ENCODE measurements at regions not wholly inside any gene's neighbourhood (a gene's known extent, or its start where the extent isn't known, plus 50 kb on each side); places are given as distances from the start of the nearest gene placed in this dataset.

GRCh38 chr7:56578612-56579011 lies 462.4 kb upstream of the NUPR2 start:
- in situ Hi-C loops (cut with MboI; ENCODE audit: low sequenced_read_pairs in 4 of 4) (no loop called here), intact Hi-C loops (cut with DNase I; ENCODE audit: low total_unique reads) (no loop called here)
- Histone ChIP-seq H3K4me3 (no peak overlapping the region), H3K4me1 (no peaks in the 10 kb centered on the region), H3K36me3 (no peaks in the 10 kb centered on the region), H3K9me3 (no peaks in the 10 kb centered on the region), H3K27me3 (no peaks in the 10 kb centered on the region), H3K27ac (no peak overlapping the region)
- no peak for TF ChIP-seq POLR2A (IDR thresholded peaks at IDR 0.05)
- TF ChIP-seq, protein P1, sequence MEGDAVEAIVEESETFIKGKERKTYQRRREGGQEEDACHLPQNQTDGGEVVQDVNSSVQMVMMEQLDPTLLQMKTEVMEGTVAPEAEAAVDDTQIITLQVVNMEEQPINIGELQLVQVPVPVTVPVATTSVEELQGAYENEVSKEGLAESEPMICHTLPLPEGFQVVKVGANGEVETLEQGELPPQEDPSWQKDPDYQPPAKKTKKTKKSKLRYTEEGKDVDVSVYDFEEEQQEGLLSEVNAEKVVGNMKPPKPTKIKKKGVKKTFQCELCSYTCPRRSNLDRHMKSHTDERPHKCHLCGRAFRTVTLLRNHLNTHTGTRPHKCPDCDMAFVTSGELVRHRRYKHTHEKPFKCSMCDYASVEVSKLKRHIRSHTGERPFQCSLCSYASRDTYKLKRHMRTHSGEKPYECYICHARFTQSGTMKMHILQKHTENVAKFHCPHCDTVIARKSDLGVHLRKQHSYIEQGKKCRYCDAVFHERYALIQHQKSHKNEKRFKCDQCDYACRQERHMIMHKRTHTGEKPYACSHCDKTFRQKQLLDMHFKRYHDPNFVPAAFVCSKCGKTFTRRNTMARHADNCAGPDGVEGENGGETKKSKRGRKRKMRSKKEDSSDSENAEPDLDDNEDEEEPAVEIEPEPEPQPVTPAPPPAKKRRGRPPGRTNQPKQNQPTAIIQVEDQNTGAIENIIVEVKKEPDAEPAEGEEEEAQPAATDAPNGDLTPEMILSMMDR (IDR thresholded peaks at IDR 0.05 in 4 of 5, conservative IDR thresholded peaks at IDR 0.05 in 1 of 5), result no peak
- DNase-seq (no peak), ATAC-seq (no peak)

DNA sequence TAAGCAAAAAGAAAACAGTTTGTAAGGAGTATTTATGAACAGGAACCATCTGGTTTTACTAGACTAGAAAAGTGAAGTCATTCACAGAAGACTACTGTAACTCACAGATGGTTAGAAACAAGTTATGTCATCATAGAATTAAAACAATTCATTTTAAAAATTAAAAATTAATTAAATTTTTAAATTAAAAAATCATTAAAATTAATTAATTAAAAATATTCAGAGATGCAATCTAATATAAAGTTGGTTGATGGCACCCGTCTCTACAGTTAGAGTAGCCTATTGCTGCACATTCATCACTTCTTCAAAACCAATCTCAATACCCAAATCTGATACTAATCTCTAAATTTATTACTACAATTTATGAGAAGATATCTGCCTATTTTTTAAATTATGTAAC lies 454.8 kb upstream of the NUPR2 start:
- Histone ChIP-seq H3K4me3 (no peak overlapping the region), H3K27ac (no peak overlapping the region), H3K27me3 (no peaks in the 10 kb centered on the region), H3K36me3 (no peaks in the 10 kb centered on the region), H3K9me3 (peaks cover 0 to 4% (median 0%) of the 10 kb centered on the region in 3 donors), H3K4me1 (no peaks in the 10 kb centered on the region)
- ATAC-seq (no peak), DNase-seq (no peak)
- TF ChIP-seq, protein P1 (IDR thresholded peaks at IDR 0.05 in 4 of 5, conservative IDR thresholded peaks at IDR 0.05 in 1 of 5), result no peak
- TF ChIP-seq POLR2A (IDR thresholded peaks at IDR 0.05), result no peak
- in situ Hi-C loops (cut with MboI; ENCODE audit: low sequenced_read_pairs in 4 of 4) (no loop called here), intact Hi-C loops (cut with DNase I; ENCODE audit: low total_unique reads) (no loop called here)

GRCh38 chr7:56538541-56539429 lies 422.6 kb upstream of the NUPR2 start:
- Histone ChIP-seq H3K27ac (no peak overlapping the region), H3K4me1 (no peaks in the 10 kb centered on the region), H3K9me3 (no peaks in the 10 kb centered on the region), H3K36me3 (no peaks in the 10 kb centered on the region), H3K4me3 (no peak overlapping the region), H3K27me3 (no peaks in the 10 kb centered on the region)
- ATAC-seq, result no peak
- DNase-seq, result no peak
- no peak for TF ChIP-seq POLR2A (IDR thresholded peaks at IDR 0.05)
- TF ChIP-seq, protein P1 (IDR thresholded peaks at IDR 0.05 in 4 of 5, conservative IDR thresholded peaks at IDR 0.05 in 1 of 5), result no peak
- in situ Hi-C loops (cut with MboI; ENCODE audit: low sequenced_read_pairs in 4 of 4) (no loop called here), intact Hi-C loops (cut with DNase I; ENCODE audit: low total_unique reads) (no loop called here)

DNA sequence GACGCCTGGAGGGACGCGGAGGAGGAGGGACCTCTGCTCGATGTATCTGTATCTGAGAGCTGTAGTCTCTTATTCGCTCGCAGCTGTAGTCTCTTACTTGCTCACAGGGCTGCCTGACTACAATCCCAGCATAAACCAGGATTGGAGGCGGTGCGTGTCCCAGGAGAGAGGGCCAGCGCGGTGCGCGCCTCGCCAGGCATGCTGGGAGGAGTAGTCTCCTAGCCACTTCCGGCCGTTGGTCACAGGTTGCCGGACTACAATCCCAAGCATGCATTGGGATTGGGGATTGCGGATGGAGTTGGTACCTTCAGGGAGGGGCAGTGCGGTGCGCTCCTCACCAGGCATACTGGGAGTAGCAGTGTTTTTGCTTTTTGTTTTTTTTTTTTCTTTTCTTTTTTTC lies 421.7 kb upstream of the NUPR2 start:
- Histone ChIP-seq H3K9me3 (no peaks in the 10 kb centered on the region), H3K27me3 (no peaks in the 10 kb centered on the region), H3K27ac (no peak overlapping the region), H3K4me3 (no peak overlapping the region), H3K4me1 (no peaks in the 10 kb centered on the region), H3K36me3 (no peaks in the 10 kb centered on the region)
- no peak for ATAC-seq
- in situ Hi-C loops (cut with MboI; ENCODE audit: low sequenced_read_pairs in 4 of 4) (no loop called here), intact Hi-C loops (cut with DNase I; ENCODE audit: low total_unique reads) (no loop called here)
- DNase-seq, result no peak
- TF ChIP-seq, protein P1 (IDR thresholded peaks at IDR 0.05 in 4 of 5, conservative IDR thresholded peaks at IDR 0.05 in 1 of 5), result no peak
- TF ChIP-seq POLR2A (IDR thresholded peaks at IDR 0.05), result no peak
